HFF-Myc (cell line): ENCODE measurements at regions not wholly inside any gene's neighbourhood (a gene's known extent, or its start where the extent isn't known, plus 50 kb on each side); places are given as distances from the start of the nearest gene placed in this dataset.
"Not testable (repeated sequence)": the region's sequence is repeated elsewhere in the genome, so short reads cannot be mapped to it uniquely, and the experiment has no call there.

Source experiments
- DNase-seq: peaks from one replicate; pipeline ENCODE4 v3.0.0-alpha.2; 2011; ENCODE audit warnings: low read depth; ENCODE audit errors: extremely low read depth
- H3K4me3 ChIP-seq: replicated peaks from 2 replicates; pipeline ENCODE4 v1.5.1; 2011; ENCODE audit warnings: low read depth, mild to moderate bottlenecking, control low read depth, low read length
- CTCF ChIP-seq: IDR thresholded peaks from 2 replicates; pipeline ENCODE4 v1.5.1; 2012; ENCODE audit warnings: mild to moderate bottlenecking, low read depth, low read length, control low read depth; ENCODE audit errors: missing control alignments

- TF ChIP-seq CTCF, result no peak
- H3K4me3 ChIP-seq, result no peak overlapping the region
- no peak for DNase-seq
Observed at GRCh38 chr14:57150449-57150848, 118.3 kb downstream of the EXOC5 start.

- no peak for DNase-seq
- TF ChIP-seq CTCF, result no peak
- no peak overlapping the region for H3K4me3 ChIP-seq
Observed at GRCh38 chr14:57139173-57139572, 129.5 kb downstream of the EXOC5 start.

- no peak overlapping the region for H3K4me3 ChIP-seq
- no peak for DNase-seq
- no peak for TF ChIP-seq CTCF
Observed at GRCh38 chr14:57136669-57137328, 131.9 kb downstream of the EXOC5 start.

GRCh38 chr14:57127809-57128208 is 140.9 kb downstream of the EXOC5 start:
- DNase-seq, H3K4me3 ChIP-seq: not testable (repeated sequence)

GRCh38 chr14:57122129-57122528 is 146.6 kb downstream of the EXOC5 start:
- H3K4me3 ChIP-seq, result no peak overlapping the region
- no peak for DNase-seq
- no peak for TF ChIP-seq CTCF

GRCh38 chr14:57112072-57112807 is 156.5 kb downstream of the EXOC5 start:
- not testable (repeated sequence) for DNase-seq, H3K4me3 ChIP-seq

- DNase-seq, H3K4me3 ChIP-seq: not testable (repeated sequence)
Observed at GRCh38 chr14:57110411-57110810, 158.3 kb downstream of the EXOC5 start.

- H3K4me3 ChIP-seq, result no peak overlapping the region
- DNase-seq, result no peak
- TF ChIP-seq CTCF, result no peak
Observed at GRCh38 chr14:57091030-57091608, 177.6 kb downstream of the EXOC5 start.
